Neural cell (in vitro differentiated cells): ENCODE measurements at regions not wholly inside any gene's neighbourhood (a gene's known extent, or its start where the extent isn't known, plus 50 kb on each side); places are given as distances from the start of the nearest gene placed in this dataset.

ENCODE experiments used
- EP300 ChIP-seq: fragments of 450-650 bp; conservative IDR thresholded peaks from 2 replicates; pipeline ENCODE4 v1.6.1; 2014; ENCODE audit warnings: antibody characterized with exemption, mild to moderate bottlenecking, moderate library complexity; ENCODE audit not compliant: poor library complexity, severe bottlenecking
- EZH2 ChIP-seq: fragments of 200-600, 300-800 bp; shearing (Covaris generic), sonication (generic); IDR thresholded peaks from 2 replicates; pipeline ENCODE4 v1.6.1; 2014; ENCODE audit warnings: antibody characterized with exemption, low read length, borderline replicate concordance, mild to moderate bottlenecking; ENCODE audit not compliant: insufficient read depth, poor library complexity, severe bottlenecking
- MXI1 ChIP-seq: fragments of 450-650 bp; conservative IDR thresholded peaks from 2 replicates; pipeline ENCODE4 v1.6.1; 2014; ENCODE audit warnings: antibody characterized with exemption, mild to moderate bottlenecking; ENCODE audit not compliant: poor library complexity, severe bottlenecking
- TF ChIP-seq, protein P1 (sequence below): fragments of 450-650 bp; IDR thresholded peaks from 2 replicates; pipeline ENCODE4 v1.5.1; 2014; ENCODE audit warnings: antibody characterized with exemption, mild to moderate bottlenecking, moderate library complexity; ENCODE audit not compliant: poor library complexity, severe bottlenecking
- TF ChIP-seq, protein P2 (sequence below): IDR thresholded peaks from 2 replicates; pipeline ENCODE4 v1.6.1; 2012; ENCODE audit warnings: borderline replicate concordance

DNA sequence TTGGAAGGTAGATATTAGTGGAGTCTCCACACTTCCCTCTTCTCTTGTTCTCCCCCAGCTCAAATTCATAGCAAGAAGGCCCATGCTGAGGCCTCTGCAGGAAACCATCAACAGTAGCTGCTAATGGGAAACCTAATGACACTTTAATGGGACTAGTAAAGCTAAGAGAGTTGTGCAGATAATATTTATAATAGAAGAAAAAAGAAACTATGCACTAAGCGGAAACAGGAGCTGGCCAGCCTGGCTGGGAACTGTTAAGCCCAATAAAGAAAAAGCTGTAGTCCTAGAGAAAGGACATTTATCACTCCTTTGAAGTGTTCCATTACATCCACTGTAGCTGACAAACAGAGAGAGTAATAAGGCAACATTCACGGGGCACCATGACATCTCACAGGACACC lies 229.6 kb downstream of the IGSF11 start:
- TF ChIP-seq, protein P1, sequence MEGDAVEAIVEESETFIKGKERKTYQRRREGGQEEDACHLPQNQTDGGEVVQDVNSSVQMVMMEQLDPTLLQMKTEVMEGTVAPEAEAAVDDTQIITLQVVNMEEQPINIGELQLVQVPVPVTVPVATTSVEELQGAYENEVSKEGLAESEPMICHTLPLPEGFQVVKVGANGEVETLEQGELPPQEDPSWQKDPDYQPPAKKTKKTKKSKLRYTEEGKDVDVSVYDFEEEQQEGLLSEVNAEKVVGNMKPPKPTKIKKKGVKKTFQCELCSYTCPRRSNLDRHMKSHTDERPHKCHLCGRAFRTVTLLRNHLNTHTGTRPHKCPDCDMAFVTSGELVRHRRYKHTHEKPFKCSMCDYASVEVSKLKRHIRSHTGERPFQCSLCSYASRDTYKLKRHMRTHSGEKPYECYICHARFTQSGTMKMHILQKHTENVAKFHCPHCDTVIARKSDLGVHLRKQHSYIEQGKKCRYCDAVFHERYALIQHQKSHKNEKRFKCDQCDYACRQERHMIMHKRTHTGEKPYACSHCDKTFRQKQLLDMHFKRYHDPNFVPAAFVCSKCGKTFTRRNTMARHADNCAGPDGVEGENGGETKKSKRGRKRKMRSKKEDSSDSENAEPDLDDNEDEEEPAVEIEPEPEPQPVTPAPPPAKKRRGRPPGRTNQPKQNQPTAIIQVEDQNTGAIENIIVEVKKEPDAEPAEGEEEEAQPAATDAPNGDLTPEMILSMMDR: no peak
- TF ChIP-seq EP300 (no peak), EZH2 (no peak), MXI1 (no peak)
- TF ChIP-seq, protein P2, sequence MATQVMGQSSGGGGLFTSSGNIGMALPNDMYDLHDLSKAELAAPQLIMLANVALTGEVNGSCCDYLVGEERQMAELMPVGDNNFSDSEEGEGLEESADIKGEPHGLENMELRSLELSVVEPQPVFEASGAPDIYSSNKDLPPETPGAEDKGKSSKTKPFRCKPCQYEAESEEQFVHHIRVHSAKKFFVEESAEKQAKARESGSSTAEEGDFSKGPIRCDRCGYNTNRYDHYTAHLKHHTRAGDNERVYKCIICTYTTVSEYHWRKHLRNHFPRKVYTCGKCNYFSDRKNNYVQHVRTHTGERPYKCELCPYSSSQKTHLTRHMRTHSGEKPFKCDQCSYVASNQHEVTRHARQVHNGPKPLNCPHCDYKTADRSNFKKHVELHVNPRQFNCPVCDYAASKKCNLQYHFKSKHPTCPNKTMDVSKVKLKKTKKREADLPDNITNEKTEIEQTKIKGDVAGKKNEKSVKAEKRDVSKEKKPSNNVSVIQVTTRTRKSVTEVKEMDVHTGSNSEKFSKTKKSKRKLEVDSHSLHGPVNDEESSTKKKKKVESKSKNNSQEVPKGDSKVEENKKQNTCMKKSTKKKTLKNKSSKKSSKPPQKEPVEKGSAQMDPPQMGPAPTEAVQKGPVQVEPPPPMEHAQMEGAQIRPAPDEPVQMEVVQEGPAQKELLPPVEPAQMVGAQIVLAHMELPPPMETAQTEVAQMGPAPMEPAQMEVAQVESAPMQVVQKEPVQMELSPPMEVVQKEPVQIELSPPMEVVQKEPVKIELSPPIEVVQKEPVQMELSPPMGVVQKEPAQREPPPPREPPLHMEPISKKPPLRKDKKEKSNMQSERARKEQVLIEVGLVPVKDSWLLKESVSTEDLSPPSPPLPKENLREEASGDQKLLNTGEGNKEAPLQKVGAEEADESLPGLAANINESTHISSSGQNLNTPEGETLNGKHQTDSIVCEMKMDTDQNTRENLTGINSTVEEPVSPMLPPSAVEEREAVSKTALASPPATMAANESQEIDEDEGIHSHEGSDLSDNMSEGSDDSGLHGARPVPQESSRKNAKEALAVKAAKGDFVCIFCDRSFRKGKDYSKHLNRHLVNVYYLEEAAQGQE: peak; percentile 50
